ENCODE measurements at regions not wholly inside any gene's neighbourhood (a gene's known extent, or its start where the extent isn't known, plus 50 kb on each side); places are given as distances from the start of the nearest gene placed in this dataset.
"Not testable (repeated sequence)": the region's sequence is repeated elsewhere in the genome, so short reads cannot be mapped to it uniquely, and the experiment has no call there.

DNA sequence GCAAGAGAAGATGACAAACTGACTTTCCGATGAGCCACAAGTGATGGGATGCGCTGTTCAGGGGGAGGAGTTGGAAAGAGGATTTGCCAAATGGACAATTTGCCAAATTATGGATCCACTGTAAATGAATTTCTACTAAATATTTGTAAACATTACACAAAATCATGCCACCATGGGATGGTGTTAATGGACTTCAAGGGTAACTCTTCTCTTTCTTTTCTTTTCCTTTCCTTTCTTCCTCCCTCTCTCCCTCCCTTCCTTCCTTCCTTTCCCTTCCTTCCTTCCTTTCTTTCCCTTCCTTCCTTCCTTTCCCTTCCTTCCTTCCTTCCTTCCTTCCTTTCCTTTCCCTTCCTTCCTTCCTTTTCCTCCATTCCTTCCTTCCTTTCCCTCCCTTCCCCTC is 76.0 kb upstream of the PEG3 start:
- TF ChIP-seq, protein P1, sequence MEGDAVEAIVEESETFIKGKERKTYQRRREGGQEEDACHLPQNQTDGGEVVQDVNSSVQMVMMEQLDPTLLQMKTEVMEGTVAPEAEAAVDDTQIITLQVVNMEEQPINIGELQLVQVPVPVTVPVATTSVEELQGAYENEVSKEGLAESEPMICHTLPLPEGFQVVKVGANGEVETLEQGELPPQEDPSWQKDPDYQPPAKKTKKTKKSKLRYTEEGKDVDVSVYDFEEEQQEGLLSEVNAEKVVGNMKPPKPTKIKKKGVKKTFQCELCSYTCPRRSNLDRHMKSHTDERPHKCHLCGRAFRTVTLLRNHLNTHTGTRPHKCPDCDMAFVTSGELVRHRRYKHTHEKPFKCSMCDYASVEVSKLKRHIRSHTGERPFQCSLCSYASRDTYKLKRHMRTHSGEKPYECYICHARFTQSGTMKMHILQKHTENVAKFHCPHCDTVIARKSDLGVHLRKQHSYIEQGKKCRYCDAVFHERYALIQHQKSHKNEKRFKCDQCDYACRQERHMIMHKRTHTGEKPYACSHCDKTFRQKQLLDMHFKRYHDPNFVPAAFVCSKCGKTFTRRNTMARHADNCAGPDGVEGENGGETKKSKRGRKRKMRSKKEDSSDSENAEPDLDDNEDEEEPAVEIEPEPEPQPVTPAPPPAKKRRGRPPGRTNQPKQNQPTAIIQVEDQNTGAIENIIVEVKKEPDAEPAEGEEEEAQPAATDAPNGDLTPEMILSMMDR (IDR thresholded peaks at IDR 0.05; ENCODE audit: low read length, missing control alignments), result no peak
- H3K4me3 ChIP-seq (replicated peaks; ENCODE audit: low read depth, low read length), result no peak overlapping the region
- no peak for DNase-seq (ENCODE audit: low read depth)

DNA sequence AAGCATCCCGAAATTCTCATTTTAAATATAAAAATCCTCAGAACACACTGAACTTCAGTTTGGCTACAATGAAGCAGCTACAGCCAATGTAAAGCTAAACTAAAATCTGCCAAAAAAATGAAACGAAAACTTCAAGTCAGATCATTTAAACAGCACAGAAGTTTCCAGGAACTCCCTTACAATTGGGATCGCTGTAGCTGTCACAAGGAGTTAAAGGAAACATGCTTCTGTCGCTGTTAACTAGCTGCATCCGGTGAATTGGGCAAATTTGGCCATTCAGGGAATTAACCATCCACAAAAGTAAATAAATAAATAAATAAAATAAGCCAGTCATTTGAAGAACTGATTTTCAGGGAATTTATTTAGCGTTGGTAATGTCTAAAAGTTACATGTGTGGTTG is 77.0 kb upstream of the PEG3 start:
- DNase-seq (ENCODE audit: low read depth), result no peak
- no peak overlapping the region for H3K4me3 ChIP-seq (replicated peaks; ENCODE audit: low read depth, low read length)
- TF ChIP-seq, protein P1 (IDR thresholded peaks at IDR 0.05; ENCODE audit: low read length, missing control alignments), result no peak

DNA sequence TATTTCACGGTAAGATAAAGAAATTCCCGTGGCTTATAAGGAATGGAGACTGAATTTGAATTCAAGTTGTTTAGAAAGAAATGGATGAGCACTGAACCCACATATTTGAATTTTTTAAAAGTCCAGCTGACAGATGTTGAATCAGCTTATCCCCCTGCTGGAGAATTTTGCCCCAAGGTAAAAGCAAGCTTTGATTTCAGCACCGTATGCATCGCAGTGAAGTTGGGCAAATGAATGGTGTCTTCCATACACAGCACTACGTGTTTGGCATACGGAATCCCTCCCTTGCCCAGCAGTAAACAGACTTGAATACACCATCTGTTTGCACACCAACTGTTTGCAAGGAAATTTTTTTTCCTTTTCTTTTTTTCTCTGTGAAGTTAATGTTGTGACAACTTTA is 77.5 kb upstream of the PEG3 start:
- no peak overlapping the region for H3K4me3 ChIP-seq (replicated peaks; ENCODE audit: low read depth, low read length)
- TF ChIP-seq, protein P1 (IDR thresholded peaks at IDR 0.05; ENCODE audit: low read length, missing control alignments), result no peak
- no peak for DNase-seq (ENCODE audit: low read depth)

DNA sequence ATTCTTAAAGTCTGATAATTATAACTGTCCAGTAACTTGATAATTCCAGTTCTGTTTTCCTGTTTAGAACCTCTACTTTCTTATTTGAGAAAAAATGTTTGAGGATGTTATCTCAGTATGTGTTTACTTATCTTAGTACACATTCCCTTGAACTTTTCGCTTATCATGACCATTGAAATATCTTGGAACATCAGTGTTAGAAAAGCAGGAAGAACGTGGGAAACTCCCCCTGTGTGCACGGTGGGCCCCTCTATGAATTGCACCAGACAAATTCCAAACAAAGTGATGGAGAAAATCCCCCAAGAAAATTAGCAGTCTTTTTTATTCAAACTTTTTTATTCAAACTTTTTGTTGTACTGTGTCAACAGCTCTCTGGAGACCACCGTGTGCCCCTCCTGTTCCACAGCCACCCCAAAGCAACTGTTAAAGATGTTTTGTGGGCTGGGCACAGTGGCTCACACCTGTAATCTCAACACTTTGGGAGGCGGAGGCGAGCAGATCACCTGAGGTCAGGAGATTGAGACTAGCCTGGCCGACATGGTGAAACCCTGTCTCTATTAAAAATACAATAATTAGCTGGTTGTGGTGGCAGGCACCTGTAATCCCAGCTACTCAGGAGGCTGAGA is 78.3 kb upstream of the PEG3 start:
- H3K4me3 ChIP-seq (replicated peaks; ENCODE audit: low read depth, low read length), result no peak overlapping the region
- TF ChIP-seq, protein P1 (IDR thresholded peaks at IDR 0.05; ENCODE audit: low read length, missing control alignments), result no peak
- DNase-seq (ENCODE audit: low read depth), result no peak

DNA sequence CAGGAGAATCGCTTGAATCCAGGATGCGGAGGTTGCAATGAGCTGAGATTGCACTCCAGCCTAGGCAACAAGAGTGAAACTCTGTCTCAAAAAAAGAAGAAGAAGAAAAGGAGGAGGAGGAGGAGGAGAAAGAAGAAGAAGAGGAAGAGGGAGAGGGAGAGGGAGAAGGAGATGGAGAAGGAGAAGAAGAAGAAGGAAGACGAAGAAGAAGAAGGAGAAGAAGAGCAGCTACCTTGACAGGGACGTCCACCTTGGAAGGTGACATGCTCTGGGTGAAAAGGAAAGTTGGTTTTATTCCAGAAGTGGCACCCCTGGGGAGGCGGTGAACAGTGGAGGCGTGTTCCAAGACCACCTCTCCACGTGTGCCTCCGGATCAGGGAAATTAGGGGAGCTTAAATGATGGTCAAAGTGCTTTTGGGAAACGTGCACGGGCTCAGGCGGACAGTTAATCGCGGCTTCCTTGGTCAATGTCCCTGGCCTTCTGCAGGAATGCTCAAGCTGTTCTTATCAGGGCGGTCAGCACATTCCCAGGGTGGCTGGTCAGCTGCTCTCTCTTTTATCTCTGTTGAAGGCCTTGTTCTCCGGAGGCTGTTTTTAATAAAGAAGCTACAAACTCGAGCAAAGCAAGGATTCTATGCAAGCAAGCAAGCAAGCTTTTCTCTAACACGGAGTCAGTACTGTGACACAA is 78.9 kb upstream of the PEG3 start:
- no peak overlapping the region for H3K4me3 ChIP-seq (replicated peaks; ENCODE audit: low read depth, low read length)
- TF ChIP-seq, protein P1 (IDR thresholded peaks at IDR 0.05; ENCODE audit: low read length, missing control alignments), result no peak
- DNase-seq (ENCODE audit: low read depth), result no peak

DNA sequence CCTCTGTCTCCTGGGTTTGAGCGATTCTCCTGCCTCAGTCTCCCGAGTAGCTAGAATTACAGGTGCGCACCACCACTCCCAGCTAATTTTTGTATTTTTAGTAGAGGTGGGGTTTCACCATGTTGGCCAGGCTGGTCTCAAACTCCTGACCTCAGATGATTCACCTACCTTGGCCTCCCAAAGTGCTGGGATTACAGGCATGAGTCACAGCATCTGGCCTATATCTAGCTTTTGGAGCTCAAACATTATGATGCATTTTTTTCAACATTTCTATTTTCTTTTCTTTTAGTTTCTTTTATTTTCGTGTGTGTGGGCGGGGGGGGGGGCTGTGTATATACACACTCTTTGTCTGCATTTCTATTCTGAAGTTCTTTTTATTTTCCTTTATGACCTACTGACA is 85.6 kb upstream of the PEG3 start:
- H3K4me3 ChIP-seq (replicated peaks; ENCODE audit: low read depth, low read length); DNase-seq (ENCODE audit: low read depth): not testable (repeated sequence)

DNA sequence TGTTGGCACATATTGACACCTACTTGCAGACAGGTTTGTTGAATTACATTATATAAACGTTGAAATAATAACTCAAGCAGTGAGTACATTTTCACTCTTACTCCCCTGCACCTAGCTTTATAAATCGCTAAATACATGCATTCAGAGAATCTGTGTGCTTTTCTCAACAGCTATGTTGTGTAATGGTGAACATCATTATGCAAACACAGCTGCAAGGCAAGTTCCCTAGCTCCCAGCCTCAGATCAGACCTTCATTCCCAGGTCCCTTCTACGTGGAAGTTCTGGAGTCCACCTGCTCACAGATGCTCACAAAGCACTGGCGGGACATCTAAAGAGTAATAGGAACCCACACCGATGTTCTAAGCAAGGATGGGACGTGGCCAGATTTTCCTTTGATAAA is 86.8 kb upstream of the PEG3 start:
- TF ChIP-seq, protein P1 (IDR thresholded peaks at IDR 0.05; ENCODE audit: low read length, missing control alignments), result no peak
- DNase-seq (ENCODE audit: low read depth), result no peak
- no peak overlapping the region for H3K4me3 ChIP-seq (replicated peaks; ENCODE audit: low read depth, low read length)

Data from fibroblast of pulmonary artery (primary cell).